ENCODE measurements at regions not wholly inside any gene's neighbourhood (a gene's known extent, or its start where the extent isn't known, plus 50 kb on each side); places are given as distances from the start of the nearest gene placed in this dataset.

GRCh38 chr3:30470496-30470895 is 135.9 kb upstream of the TGFBR2 start:
- Histone ChIP-seq H3K27ac (ENCODE audit: low read depth in 2 of 2, low read length in 2 of 2) (no peak overlapping the region), H3K27me3 (ENCODE audit: control insufficient read depth, insufficient read depth, low read length) (no peaks in the 10 kb centered on the region), H3K36me3 (ENCODE audit: control insufficient read depth in 2 of 3, insufficient read depth in 3 of 3, low read length in 3 of 3) (no peaks in the 10 kb centered on the region), H3K4me3 (ENCODE audit: low read length in 3 of 3) (no peak overlapping the region), H3K4me1 (ENCODE audit: control insufficient read depth in 2 of 3, insufficient read depth in 2 of 3, low read depth in 1 of 3, low read length in 3 of 3) (no peaks in the 10 kb centered on the region), H3K9ac (ENCODE audit: low read length in 3 of 3) (no peak overlapping the region), H3K9me3 (ENCODE audit: control insufficient read depth in 2 of 3, insufficient read depth in 1 of 3, low read length in 3 of 3) (no peaks in the 10 kb centered on the region)
- TF ChIP-seq, protein P1, sequence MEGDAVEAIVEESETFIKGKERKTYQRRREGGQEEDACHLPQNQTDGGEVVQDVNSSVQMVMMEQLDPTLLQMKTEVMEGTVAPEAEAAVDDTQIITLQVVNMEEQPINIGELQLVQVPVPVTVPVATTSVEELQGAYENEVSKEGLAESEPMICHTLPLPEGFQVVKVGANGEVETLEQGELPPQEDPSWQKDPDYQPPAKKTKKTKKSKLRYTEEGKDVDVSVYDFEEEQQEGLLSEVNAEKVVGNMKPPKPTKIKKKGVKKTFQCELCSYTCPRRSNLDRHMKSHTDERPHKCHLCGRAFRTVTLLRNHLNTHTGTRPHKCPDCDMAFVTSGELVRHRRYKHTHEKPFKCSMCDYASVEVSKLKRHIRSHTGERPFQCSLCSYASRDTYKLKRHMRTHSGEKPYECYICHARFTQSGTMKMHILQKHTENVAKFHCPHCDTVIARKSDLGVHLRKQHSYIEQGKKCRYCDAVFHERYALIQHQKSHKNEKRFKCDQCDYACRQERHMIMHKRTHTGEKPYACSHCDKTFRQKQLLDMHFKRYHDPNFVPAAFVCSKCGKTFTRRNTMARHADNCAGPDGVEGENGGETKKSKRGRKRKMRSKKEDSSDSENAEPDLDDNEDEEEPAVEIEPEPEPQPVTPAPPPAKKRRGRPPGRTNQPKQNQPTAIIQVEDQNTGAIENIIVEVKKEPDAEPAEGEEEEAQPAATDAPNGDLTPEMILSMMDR (IDR thresholded peaks at IDR 0.05; ENCODE audit: borderline replicate concordance, extremely low read depth, insufficient read depth) = no peak
- intact Hi-C loops (cut with DNase I) = no loop called here
- DNase-seq (no peak), FAIRE-seq (no peak)

- Histone ChIP-seq H3K4me1 (ENCODE audit: control insufficient read depth in 2 of 3, insufficient read depth in 2 of 3, low read depth in 1 of 3, low read length in 3 of 3) (no peaks in the 10 kb centered on the region), H3K36me3 (ENCODE audit: control insufficient read depth in 2 of 3, insufficient read depth in 3 of 3, low read length in 3 of 3) (no peaks in the 10 kb centered on the region), H3K27me3 (ENCODE audit: control insufficient read depth, insufficient read depth, low read length) (no peaks in the 10 kb centered on the region), H3K27ac (ENCODE audit: low read depth in 2 of 2, low read length in 2 of 2) (no peak overlapping the region), H3K9ac (ENCODE audit: low read length in 3 of 3) (no peak overlapping the region), H3K9me3 (ENCODE audit: control insufficient read depth in 2 of 3, insufficient read depth in 1 of 3, low read length in 3 of 3) (no peaks in the 10 kb centered on the region), H3K4me3 (ENCODE audit: low read length in 3 of 3) (no peak overlapping the region)
- no peak for DNase-seq
- intact Hi-C loops (cut with DNase I) = no loop called here
- TF ChIP-seq, protein P1 (IDR thresholded peaks at IDR 0.05; ENCODE audit: borderline replicate concordance, extremely low read depth, insufficient read depth) = no peak
- no peak for FAIRE-seq
Measured at GRCh38 chr3:30471066-30471465, 135.3 kb upstream of the TGFBR2 start.

- Histone ChIP-seq H3K36me3 (ENCODE audit: control insufficient read depth in 2 of 3, insufficient read depth in 3 of 3, low read length in 3 of 3) (no peaks in the 10 kb centered on the region), H3K9ac (ENCODE audit: low read length in 3 of 3) (no peak overlapping the region), H3K27me3 (ENCODE audit: control insufficient read depth, insufficient read depth, low read length) (no peaks in the 10 kb centered on the region), H3K4me3 (ENCODE audit: low read length in 3 of 3) (no peak overlapping the region), H3K9me3 (ENCODE audit: control insufficient read depth in 2 of 3, insufficient read depth in 1 of 3, low read length in 3 of 3) (no peaks in the 10 kb centered on the region), H3K27ac (ENCODE audit: low read depth in 2 of 2, low read length in 2 of 2) (no peak overlapping the region), H3K4me1 (ENCODE audit: control insufficient read depth in 2 of 3, insufficient read depth in 2 of 3, low read depth in 1 of 3, low read length in 3 of 3) (no peaks in the 10 kb centered on the region)
- FAIRE-seq = no peak
- intact Hi-C loops (cut with DNase I) = no loop called here
- DNase-seq = no peak
- TF ChIP-seq, protein P1 (IDR thresholded peaks at IDR 0.05; ENCODE audit: borderline replicate concordance, extremely low read depth, insufficient read depth) = no peak
Measured at GRCh38 chr3:30471796-30472489, 134.5 kb upstream of the TGFBR2 start.
